Activated T-helper 17 cell treated with anti-CD3 and anti-CD28 coated beads, Interleukin-2, amount 50 U/mL, for 72 hours (primary cell): ENCODE measurements at regions not wholly inside any gene's neighbourhood (a gene's known extent, or its start where the extent isn't known, plus 50 kb on each side); places are given as distances from the start of the nearest gene placed in this dataset.
"Not testable (repeated sequence)": the region's sequence is repeated elsewhere in the genome, so short reads cannot be mapped to it uniquely, and the experiment has no call there.

Source experiments
- ATAC-seq: fragments of 150-1000 bp; cut with Tn5 transposase; replicated peaks from 2 replicates; pipeline ENCODE4 v1.10.0; 2021; ENCODE audit warnings: mild to moderate bottlenecking, moderate library complexity
- H3K27ac Mint-ChIP-seq: one replicate; pipeline ENCODE4 v1.8.0; 2022; ENCODE audit warnings: mixed read lengths
- H3K27me3 Mint-ChIP-seq: one replicate; pipeline ENCODE4 v1.8.0; 2022; ENCODE audit warnings: mixed read lengths
- H3K36me3 Mint-ChIP-seq: one replicate; pipeline ENCODE4 v1.8.0; 2022; ENCODE audit warnings: low read depth, mild to moderate bottlenecking, mixed read lengths
- H3K4me1 Mint-ChIP-seq: one replicate; pipeline ENCODE4 v1.8.0; 2022; ENCODE audit warnings: mixed read lengths
- H3K4me3 Mint-ChIP-seq: one replicate; pipeline ENCODE4 v1.8.0; 2022; ENCODE audit warnings: mild to moderate bottlenecking, mixed read lengths
- H3K9me3 Mint-ChIP-seq: one replicate; pipeline ENCODE4 v1.8.0; 2022; ENCODE audit warnings: mixed read lengths

- no peaks in the 10 kb centered on the region for H3K4me1 Mint-ChIP-seq
- no peak overlapping the region for H3K4me3 Mint-ChIP-seq
- H3K9me3 Mint-ChIP-seq = no peaks in the 10 kb centered on the region
- peaks cover 3% of the 10 kb centered on the region for H3K27me3 Mint-ChIP-seq
- H3K27ac Mint-ChIP-seq = no peak overlapping the region
- H3K36me3 Mint-ChIP-seq = no peaks in the 10 kb centered on the region
- no peak for ATAC-seq
Measured at GRCh38 chr12:69170293-69170692, 69.1 kb upstream of the CPSF6 start.

DNA sequence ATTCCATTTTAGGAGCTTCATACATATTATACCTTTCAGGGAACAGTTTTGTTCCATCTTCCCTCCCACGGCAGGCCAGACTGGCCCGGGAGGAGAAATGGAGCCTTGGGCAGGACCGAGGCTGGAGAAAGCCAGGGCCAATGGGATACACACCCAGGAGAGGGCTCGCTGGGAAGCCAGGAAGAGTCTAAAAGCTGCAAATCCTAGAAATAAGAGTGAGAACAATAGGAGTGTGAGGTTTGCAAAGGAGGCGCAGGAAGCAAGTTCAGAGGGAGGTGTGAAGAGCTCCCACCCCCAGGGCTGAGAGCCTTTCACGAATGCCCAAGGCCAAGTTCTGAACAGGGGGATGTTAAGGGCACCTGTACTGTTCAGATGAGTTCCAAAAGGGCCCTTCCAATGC is 67.5 kb upstream of the CPSF6 start:
- no peaks in the 10 kb centered on the region for H3K36me3 Mint-ChIP-seq
- H3K4me3 Mint-ChIP-seq = no peak overlapping the region
- ATAC-seq = no peak
- peaks cover 3% of the 10 kb centered on the region for H3K27me3 Mint-ChIP-seq
- H3K9me3 Mint-ChIP-seq = peaks cover 4% of the 10 kb centered on the region
- H3K27ac Mint-ChIP-seq = no peak overlapping the region
- no peaks in the 10 kb centered on the region for H3K4me1 Mint-ChIP-seq

GRCh38 chr12:69172491-69172890 is 66.9 kb upstream of the CPSF6 start:
- Mint-ChIP-seq H3K36me3 (no peaks in the 10 kb centered on the region), H3K9me3 (peaks cover 4% of the 10 kb centered on the region), H3K27me3 (peaks cover 3% of the 10 kb centered on the region), H3K4me1 (no peaks in the 10 kb centered on the region), H3K4me3 (no peak overlapping the region), H3K27ac (no peak overlapping the region)
- ATAC-seq = no peak

DNA sequence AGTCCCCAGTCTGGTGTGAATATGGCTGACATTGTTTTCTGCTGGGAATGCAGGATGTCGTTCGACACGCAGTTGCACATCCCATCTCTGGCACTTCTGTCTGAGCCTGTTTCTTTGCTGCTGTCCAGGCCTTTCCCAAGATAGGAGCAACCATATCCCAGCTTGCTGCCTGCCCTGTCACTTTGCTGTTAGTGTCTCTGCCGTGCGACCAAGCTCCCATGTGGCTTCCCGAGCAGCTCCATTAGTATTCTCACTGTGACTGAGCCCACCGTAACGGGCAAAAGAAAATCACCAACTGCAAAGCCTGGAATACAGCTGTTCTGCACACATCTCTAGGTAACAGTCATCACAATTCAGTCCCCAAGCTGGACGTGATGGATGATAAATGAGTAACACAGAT is 66.0 kb upstream of the CPSF6 start:
- no peak for ATAC-seq
- peaks cover 4% of the 10 kb centered on the region for H3K9me3 Mint-ChIP-seq
- no peak overlapping the region for H3K27ac Mint-ChIP-seq
- H3K4me1 Mint-ChIP-seq = no peaks in the 10 kb centered on the region
- H3K36me3 Mint-ChIP-seq = no peaks in the 10 kb centered on the region
- no peak overlapping the region for H3K4me3 Mint-ChIP-seq
- H3K27me3 Mint-ChIP-seq = peaks cover 3% of the 10 kb centered on the region

GRCh38 chr12:69179786-69180185 is 59.6 kb upstream of the CPSF6 start:
- Mint-ChIP-seq H3K9me3 (peaks cover 4% of the 10 kb centered on the region), H3K27ac (no peak overlapping the region), H3K4me3 (no peak overlapping the region), H3K36me3 (no peaks in the 10 kb centered on the region), H3K27me3 (peaks cover 5% of the 10 kb centered on the region), H3K4me1 (no peaks in the 10 kb centered on the region)
- ATAC-seq = no peak

- not testable (repeated sequence) for ATAC-seq, H3K27ac Mint-ChIP-seq, H3K4me3 Mint-ChIP-seq, H3K27me3 Mint-ChIP-seq, H3K4me1 Mint-ChIP-seq, H3K36me3 Mint-ChIP-seq, H3K9me3 Mint-ChIP-seq
Measured at GRCh38 chr12:69187572-69187971, 51.8 kb upstream of the CPSF6 start.

DNA sequence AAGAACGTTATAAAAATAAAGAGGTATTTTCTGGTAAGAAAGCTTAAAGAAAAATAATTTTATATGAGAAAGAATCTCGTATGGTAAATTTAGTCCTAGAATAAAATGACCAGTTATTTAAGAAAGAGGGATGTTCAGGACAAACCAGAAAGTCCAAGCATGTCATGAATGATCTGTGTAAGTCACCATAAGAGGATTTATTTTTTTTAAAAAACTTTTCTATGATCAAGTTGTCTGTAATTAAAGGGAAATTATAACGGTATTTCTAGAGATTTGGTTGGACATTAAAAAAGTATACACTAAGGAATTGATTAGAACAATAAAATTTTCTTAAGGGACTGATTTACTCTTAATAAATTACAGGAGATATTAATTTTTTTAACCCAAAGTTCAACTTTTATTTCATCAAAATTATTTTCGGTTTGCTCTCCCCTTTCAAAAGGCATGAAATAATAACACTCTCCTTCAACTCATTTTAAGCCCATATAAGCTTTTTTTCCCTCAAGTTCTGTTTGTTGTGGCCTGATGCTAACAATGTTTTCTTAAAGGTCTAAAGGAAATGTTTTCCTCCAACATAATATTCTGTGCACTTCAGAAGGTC is 49.9 kb upstream of the CPSF6 start:
- Mint-ChIP-seq H3K27me3 (no peaks in the 10 kb centered on the region), H3K36me3 (no peaks in the 10 kb centered on the region), H3K4me3 (no peak overlapping the region), H3K4me1 (no peaks in the 10 kb centered on the region), H3K27ac (no peak overlapping the region), H3K9me3 (peaks cover 5% of the 10 kb centered on the region)
- ATAC-seq = no peak
